ENCODE measurements at regions not wholly inside any gene's neighbourhood (a gene's known extent, or its start where the extent isn't known, plus 50 kb on each side); places are given as distances from the start of the nearest gene placed in this dataset.

DNA sequence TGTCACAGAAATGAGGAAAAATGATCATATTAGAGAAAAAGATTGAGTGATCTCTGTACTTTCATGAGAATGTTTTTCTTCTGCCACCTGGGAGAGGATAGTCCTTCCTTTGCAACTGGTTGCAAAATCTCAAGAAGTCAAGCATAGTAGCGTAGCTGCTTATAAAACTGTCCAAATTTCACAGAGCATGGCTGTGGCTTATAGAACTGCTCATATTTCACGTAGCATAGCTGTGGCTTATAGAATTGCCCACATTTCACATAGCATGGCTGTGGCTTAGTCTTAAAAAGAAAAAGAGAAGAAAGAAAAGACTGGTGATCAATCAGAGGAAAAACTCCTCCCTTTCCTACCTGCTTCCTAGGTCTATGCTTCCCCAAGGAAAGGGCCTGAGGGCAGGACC lies 329.5 kb downstream of the SIPA1L2 start:
- TF ChIP-seq, protein P1, sequence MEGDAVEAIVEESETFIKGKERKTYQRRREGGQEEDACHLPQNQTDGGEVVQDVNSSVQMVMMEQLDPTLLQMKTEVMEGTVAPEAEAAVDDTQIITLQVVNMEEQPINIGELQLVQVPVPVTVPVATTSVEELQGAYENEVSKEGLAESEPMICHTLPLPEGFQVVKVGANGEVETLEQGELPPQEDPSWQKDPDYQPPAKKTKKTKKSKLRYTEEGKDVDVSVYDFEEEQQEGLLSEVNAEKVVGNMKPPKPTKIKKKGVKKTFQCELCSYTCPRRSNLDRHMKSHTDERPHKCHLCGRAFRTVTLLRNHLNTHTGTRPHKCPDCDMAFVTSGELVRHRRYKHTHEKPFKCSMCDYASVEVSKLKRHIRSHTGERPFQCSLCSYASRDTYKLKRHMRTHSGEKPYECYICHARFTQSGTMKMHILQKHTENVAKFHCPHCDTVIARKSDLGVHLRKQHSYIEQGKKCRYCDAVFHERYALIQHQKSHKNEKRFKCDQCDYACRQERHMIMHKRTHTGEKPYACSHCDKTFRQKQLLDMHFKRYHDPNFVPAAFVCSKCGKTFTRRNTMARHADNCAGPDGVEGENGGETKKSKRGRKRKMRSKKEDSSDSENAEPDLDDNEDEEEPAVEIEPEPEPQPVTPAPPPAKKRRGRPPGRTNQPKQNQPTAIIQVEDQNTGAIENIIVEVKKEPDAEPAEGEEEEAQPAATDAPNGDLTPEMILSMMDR (IDR thresholded peaks at IDR 0.05): no peak

DNA sequence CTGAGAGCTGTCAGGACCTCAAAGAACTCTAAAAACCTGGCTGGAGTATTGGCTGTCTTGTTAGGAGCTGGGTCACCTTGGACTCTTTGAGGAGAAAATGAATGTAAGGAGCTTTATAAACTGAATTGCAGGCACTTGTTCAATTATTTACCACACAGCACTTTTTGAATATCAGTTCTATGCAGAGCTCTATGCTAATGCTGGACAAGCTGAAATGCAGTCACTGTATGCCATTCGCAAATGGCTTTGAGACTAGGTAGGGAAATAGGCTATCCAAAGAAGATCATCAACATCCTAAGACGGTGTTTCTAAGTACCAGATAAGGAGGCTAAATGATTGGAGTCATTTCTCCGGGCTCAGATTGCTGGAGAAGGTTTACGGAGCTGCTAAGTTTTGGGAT lies 333.5 kb downstream of the SIPA1L2 start:
- TF ChIP-seq, protein P1 (IDR thresholded peaks at IDR 0.05): no peak

DNA sequence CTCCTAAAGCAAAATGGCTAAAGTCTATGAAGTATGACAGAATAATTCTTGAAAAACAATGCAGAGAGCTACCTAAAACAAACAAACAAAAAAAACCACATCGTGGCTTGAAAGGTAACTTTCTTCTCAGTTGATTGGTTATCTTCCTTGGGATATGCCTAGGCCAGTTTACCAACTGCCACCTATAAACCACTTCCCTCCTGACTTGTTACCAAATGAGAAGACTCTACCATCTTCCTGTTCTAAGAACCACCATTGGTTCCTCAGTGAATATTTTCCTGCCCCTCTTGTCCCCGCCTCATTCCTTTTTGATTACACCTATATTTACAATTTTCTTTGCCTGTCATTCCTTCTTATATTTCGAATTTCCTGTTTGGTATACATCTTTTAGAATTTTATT lies 336.6 kb downstream of the SIPA1L2 start:
- TF ChIP-seq, protein P1 (IDR thresholded peaks at IDR 0.05): no peak

DNA sequence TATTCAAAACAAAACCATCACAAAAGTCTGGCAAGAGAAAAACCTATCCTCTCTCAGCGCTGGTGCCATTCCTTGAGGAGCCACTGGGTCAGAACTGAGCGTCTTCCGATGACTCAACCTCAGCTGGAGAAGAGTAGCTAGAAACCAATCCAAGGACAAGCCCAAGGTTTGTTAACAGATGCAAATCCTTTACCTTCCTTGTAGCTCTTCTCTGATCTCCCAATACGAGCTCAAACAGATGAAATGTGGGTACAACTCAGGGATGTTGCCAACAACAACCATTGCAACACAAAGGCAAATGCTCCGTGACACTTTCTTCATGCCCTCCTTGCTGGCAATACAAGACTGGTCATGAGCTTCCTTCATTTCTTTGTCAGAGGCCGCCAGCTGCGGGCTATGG lies 337.1 kb downstream of the SIPA1L2 start:
- TF ChIP-seq, protein P1 (IDR thresholded peaks at IDR 0.05): no peak

DNA sequence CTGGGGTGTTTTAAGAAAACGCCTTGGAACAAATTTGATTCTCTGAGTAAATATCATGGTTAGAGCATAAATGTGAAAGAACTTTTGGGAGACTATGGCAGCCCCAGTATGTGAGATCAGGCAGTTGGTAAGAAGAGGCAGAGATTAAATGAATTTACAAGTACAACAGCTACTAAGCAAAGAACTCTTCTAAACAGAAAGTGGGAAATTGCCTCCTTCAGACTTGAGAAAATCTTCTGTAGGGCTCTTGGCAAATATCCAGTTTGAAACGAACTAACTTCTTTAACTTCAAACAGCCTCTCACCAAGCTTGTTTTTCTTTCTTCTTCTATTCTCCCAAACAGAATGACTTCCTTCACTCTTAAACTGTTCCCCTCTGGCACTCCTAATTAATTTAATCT lies 337.7 kb downstream of the SIPA1L2 start:
- TF ChIP-seq, protein P1 (IDR thresholded peaks at IDR 0.05): no peak

DNA sequence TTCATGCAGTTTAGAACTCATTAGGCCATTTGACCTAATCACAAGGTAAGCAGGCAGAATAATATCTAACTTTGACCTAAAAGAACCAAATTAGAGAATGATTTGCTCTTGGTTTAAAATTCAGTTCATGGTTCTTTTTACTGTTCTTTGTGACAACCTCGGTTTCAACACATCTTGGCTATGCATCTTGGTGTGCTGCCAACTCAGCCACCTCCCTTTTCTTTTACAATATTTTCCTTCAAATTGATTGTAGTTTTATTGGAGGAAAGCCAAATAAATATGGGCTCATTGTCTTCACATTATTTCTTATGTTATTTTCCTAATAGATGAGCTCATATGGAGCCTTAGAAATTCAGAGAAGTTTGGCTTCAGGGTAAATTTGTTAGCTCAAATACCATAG lies 338.3 kb downstream of the SIPA1L2 start:
- TF ChIP-seq, protein P1 (IDR thresholded peaks at IDR 0.05): no peak

DNA sequence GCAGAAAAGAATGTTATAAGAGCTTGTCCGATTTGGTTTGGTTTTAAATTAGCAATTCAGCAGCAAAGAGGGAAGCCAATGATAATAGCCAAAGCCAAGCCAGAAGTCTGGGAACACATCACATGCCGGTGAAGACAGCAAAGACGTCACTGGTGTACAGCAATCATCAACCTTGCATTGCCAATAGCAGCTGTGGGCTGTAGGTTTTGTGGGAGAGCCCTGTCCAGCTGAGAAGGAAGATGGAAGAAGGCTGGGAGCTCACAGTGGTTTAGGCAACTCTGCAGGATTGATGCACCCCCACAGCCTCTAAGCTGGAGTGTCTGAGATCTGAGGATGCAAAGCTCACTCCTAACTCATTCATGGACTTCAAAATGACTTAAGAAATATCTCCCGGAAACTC lies 338.7 kb downstream of the SIPA1L2 start:
- TF ChIP-seq, protein P1 (IDR thresholded peaks at IDR 0.05): no peak

DNA sequence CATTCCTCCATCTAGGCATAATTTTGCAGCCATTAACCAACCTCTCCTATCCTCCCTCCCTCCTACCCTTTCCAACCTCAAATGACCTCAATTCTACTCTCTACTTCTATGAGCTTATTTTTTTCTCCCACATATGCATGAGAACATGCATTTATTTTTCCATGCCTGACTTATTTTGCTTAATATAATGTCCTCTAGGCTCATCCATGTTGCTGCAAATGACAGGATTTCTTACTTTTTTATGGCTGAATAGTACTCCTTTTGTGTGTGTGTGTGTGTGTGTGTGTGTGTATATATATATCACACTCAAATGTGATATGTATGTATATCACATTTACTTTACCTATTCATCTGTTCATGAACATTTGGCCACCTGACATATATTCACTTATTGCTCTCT lies 339.4 kb downstream of the SIPA1L2 start:
- TF ChIP-seq, protein P1 (IDR thresholded peaks at IDR 0.05): no peak

All from LNCAP (cell line).